Adipocyte (in vitro differentiated cells): ENCODE measurements at regions not wholly inside any gene's neighbourhood (a gene's known extent, or its start where the extent isn't known, plus 50 kb on each side); places are given as distances from the start of the nearest gene placed in this dataset.

Experiments used
- DNase-seq: peaks from one replicate; pipeline ENCODE4 v3.0.0-alpha.2; 2015; ENCODE audit warnings: low read depth
- H3K27me3 ChIP-seq: replicated peaks from 2 replicates; pipeline ENCODE4 v1.7.0; 2013; ENCODE audit warnings: mild to moderate bottlenecking, low read length, moderate library complexity; ENCODE audit not compliant: control insufficient read depth, insufficient read depth
- H3K36me3 ChIP-seq: 2 replicates; pipeline ENCODE4 v1.7.0; 2013; ENCODE audit warnings: low read length, mild to moderate bottlenecking, moderate library complexity; ENCODE audit not compliant: control insufficient read depth, insufficient read depth, severe bottlenecking
- H3K4me1 ChIP-seq: 2 replicates; pipeline ENCODE4 v1.7.0; 2013; ENCODE audit warnings: mild to moderate bottlenecking, low read length, moderate library complexity; ENCODE audit not compliant: control insufficient read depth, insufficient read depth
- H3K4me3 ChIP-seq: 2 replicates; pipeline ENCODE4 v1.7.0; 2013; ENCODE audit warnings: mild to moderate bottlenecking, low read length, moderate library complexity
- H3K9ac ChIP-seq: 2 replicates; pipeline ENCODE4 v1.7.0; 2013; ENCODE audit warnings: mild to moderate bottlenecking, low read length, moderate library complexity
- H3K9me3 ChIP-seq: 2 replicates; pipeline ENCODE4 v1.7.0; 2013; ENCODE audit warnings: mild to moderate bottlenecking, low read length, moderate library complexity; ENCODE audit not compliant: control insufficient read depth

DNA sequence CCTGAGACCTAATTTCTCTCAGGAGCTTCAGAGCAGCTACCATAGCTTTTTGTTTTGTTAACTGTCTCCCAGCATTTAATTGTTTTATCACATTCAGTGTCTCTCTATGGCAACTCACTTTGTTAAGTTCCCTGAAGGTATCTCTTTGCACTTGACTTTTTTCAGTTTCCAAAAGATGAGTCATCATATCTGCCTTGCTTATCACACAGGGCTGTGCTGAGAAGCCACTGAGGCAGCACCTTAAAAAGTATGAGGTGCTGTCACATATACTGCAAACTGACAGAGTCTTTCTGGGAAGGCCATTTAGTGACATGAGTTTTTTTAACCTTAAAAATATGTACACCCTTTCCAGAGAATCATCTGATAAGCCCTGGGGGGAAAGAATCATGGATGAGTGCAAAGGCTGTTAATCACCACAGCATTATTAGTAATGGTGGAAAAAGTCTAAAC lies 56.8 kb downstream of the PPP1R3C start:
- Histone ChIP-seq H3K36me3 (no peaks in the 10 kb centered on the region), H3K4me1 (no peaks in the 10 kb centered on the region), H3K9ac (no peak overlapping the region), H3K4me3 (no peak overlapping the region), H3K9me3 (no peaks in the 10 kb centered on the region), H3K27me3 (no peaks in the 10 kb centered on the region)
- DNase-seq = peak; percentile 13

DNA sequence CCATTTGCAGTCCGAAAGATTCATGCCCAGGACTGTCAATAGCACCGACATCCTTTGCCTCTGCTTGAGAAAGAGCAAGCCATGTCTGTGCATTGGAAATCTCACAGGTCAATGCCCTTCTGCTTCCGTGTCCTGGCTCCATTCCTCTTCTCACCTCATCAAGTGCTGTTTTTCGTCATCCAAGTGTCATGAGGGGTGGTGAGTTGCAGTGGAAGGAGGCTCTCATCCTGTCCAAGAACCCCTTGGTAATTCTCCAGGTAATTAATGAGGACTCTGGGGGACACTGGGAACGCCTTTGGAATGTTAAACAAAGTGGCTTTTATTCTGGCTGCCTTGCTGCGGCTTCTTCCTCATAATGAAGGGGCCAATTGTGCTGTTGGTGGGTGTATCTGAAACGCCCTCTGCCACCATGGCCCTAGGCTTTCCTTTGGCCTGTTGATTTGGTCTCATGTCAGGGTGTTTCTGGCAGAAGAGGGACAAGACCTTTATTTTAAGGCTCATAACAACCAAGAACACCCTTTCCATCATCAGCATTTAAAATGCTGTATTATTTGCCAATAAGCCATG lies 57.7 kb downstream of the PPP1R3C start:
- no peaks in the 10 kb centered on the region for H3K9me3 ChIP-seq
- no peaks in the 10 kb centered on the region for H3K4me1 ChIP-seq
- H3K36me3 ChIP-seq = no peaks in the 10 kb centered on the region
- no peaks in the 10 kb centered on the region for H3K27me3 ChIP-seq
- H3K9ac ChIP-seq = no peak overlapping the region
- DNase-seq = no peak
- no peak overlapping the region for H3K4me3 ChIP-seq

DNA sequence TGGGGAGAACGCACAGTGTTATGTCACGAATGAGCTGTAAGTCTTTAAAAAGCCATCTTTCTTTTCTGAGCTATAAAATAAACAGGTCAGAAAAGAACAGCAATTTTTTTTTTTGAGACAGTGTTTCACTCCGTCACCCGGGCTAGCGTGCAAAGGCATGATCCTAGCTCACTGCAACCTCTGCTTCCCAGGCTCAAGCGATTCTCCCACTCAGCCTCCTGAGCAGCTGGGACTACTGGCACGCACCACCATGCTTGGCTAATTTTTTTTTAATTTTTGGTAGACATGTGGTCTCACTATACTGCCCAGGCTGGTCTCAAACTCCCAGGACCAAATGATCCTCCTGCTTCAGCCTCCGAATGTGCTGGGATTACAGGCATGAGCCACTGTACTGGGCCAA lies 58.6 kb downstream of the PPP1R3C start:
- no peaks in the 10 kb centered on the region for H3K4me1 ChIP-seq
- DNase-seq = no peak
- H3K9ac ChIP-seq = no peak overlapping the region
- no peaks in the 10 kb centered on the region for H3K9me3 ChIP-seq
- no peaks in the 10 kb centered on the region for H3K36me3 ChIP-seq
- H3K27me3 ChIP-seq = no peaks in the 10 kb centered on the region
- no peak overlapping the region for H3K4me3 ChIP-seq

DNA sequence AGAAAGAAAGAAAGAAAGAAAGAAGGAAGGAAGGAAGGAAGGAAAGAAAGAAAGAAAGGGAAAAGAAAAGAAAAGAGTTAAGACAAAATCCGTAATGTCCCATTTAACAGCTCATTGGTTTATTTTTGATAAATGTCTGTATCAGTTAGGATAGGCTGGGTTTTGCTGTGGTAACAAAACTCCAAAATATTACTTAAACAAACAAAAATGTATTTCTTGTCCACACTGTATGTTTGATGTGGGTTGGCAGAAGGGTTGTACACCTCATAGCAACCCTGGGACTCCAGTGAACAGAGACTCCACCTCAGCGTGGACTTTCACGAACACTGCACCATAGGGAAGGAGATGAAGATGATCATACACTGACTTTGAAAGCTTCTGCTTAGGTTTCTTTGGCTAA lies 59.6 kb downstream of the PPP1R3C start:
- no peaks in the 10 kb centered on the region for H3K36me3 ChIP-seq
- no peak for DNase-seq
- no peaks in the 10 kb centered on the region for H3K4me1 ChIP-seq
- H3K9ac ChIP-seq = no peak overlapping the region
- H3K9me3 ChIP-seq = no peaks in the 10 kb centered on the region
- no peak overlapping the region for H3K4me3 ChIP-seq
- H3K27me3 ChIP-seq = no peaks in the 10 kb centered on the region

GRCh38 chr10:91571671-91572070 lies 61.2 kb downstream of the PPP1R3C start:
- no peak overlapping the region for H3K4me3 ChIP-seq
- H3K4me1 ChIP-seq = no peaks in the 10 kb centered on the region
- no peaks in the 10 kb centered on the region for H3K9me3 ChIP-seq
- no peaks in the 10 kb centered on the region for H3K27me3 ChIP-seq
- peak; percentile 25 for DNase-seq
- no peaks in the 10 kb centered on the region for H3K36me3 ChIP-seq
- no peak overlapping the region for H3K9ac ChIP-seq

- DNase-seq = no peak
These were observed 62.7 kb downstream of the PPP1R3C start for GRCh38 chr10:91570220-91570619.

GRCh38 chr10:91569522-91569921 lies 63.3 kb downstream of the PPP1R3C start:
- Histone ChIP-seq H3K36me3 (no peaks in the 10 kb centered on the region), H3K27me3 (no peaks in the 10 kb centered on the region), H3K4me1 (no peaks in the 10 kb centered on the region), H3K4me3 (no peak overlapping the region), H3K9ac (no peak overlapping the region), H3K9me3 (no peaks in the 10 kb centered on the region)
- no peak for DNase-seq

More at GRCh38 chr10:91570220-91570619, 62.7 kb downstream of the PPP1R3C start:
- H3K36me3 ChIP-seq = no peaks in the 10 kb centered on the region
- no peak overlapping the region for H3K4me3 ChIP-seq
- no peak overlapping the region for H3K9ac ChIP-seq
- H3K9me3 ChIP-seq = no peaks in the 10 kb centered on the region
- H3K4me1 ChIP-seq = no peaks in the 10 kb centered on the region
- H3K27me3 ChIP-seq = no peaks in the 10 kb centered on the region

DNA sequence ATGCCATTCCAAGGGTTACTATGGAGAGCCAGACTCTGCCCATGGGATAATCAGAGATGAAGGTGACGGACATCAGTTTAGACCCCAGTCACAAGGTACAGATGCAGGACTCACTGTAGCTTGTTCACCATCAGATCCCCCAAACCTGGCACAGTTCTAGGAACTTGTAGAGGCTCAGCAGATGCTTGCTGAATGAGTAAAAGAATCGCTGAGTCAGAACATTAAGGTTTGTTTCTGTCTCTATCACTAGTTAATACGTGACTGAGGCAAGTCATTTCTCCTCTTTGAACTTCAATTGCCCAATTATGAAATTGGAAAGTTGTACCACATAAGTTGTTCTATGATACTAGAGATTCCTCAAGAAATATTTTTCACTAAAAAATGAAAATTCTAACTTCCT lies 65.1 kb downstream of the PPP1R3C start:
- H3K27me3 ChIP-seq = no peaks in the 10 kb centered on the region
- no peaks in the 10 kb centered on the region for H3K36me3 ChIP-seq
- no peaks in the 10 kb centered on the region for H3K4me1 ChIP-seq
- no peak overlapping the region for H3K4me3 ChIP-seq
- no peak for DNase-seq
- no peak overlapping the region for H3K9ac ChIP-seq
- no peaks in the 10 kb centered on the region for H3K9me3 ChIP-seq

DNA sequence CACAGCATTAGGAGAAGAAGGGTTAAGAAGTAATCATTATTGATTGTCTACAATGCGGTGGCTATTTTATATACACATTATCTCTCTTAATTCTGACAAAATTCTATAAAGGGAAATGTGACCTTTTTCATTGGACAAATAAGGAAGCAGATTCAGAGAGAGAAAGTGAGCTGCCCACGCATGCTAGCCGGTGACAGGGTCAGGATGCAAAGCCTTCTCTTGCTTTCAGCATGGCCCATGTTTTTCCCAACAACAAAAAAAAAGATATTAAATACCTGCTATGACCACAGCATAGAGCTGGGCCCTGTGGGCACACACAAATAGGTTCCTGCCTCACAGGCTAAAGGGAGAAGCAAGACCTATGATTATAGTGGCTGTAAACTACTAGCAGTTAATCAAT lies 66.8 kb downstream of the PPP1R3C start:
- Histone ChIP-seq H3K27me3 (no peaks in the 10 kb centered on the region), H3K4me1 (peaks cover 3% of the 10 kb centered on the region), H3K36me3 (no peaks in the 10 kb centered on the region), H3K9me3 (no peaks in the 10 kb centered on the region), H3K4me3 (no peak overlapping the region), H3K9ac (no peak overlapping the region)
- no peak for DNase-seq

DNA sequence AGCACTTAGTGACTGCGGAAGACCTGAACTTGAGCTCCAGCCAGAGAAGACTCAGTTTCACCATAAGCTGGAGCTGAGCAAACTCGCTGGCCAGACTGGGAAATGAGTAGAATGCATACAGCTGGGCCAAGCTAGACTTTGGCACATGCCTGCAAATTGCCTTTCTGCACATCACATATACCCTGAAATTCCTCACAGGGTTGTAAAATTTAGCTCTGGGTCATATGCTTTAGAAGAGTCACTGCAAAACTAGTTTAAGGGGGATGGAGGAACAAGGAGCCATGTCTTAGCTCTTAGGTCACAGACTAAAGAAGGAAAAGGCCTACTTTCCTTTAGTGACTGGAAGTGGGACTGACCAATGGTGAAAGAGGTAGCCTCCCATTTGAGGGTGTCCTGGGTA lies 67.6 kb downstream of the PPP1R3C start:
- H3K4me3 ChIP-seq = no peak overlapping the region
- no peak overlapping the region for H3K9ac ChIP-seq
- H3K4me1 ChIP-seq = peaks cover 6% of the 10 kb centered on the region
- H3K27me3 ChIP-seq = no peaks in the 10 kb centered on the region
- no peaks in the 10 kb centered on the region for H3K36me3 ChIP-seq
- no peak for DNase-seq
- no peaks in the 10 kb centered on the region for H3K9me3 ChIP-seq

DNA sequence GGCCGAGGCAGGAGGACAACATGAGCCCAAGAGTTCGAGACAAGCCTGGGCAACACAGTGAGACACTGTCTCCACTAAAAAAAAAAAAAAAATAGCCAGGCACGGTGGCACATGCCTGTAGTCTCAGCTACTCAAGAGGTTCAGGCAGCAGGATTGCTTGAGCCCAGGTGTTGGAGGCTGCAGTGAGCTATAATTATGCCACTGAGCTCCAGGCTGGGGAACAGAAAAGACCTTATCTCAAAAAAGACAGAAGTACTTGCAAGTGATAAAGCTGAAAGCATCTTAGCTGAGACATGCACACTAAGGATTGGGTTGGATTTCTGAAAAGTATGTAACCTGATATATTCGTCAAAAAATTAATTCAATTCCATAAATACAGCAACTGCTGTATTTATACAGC lies 68.4 kb downstream of the PPP1R3C start:
- H3K4me1 ChIP-seq = peaks cover 6% of the 10 kb centered on the region

More for the DNA sequence above, 68.4 kb downstream of the PPP1R3C start:
- H3K9me3 ChIP-seq = no peaks in the 10 kb centered on the region
- no peaks in the 10 kb centered on the region for H3K36me3 ChIP-seq
- H3K27me3 ChIP-seq = no peaks in the 10 kb centered on the region
- no peak for DNase-seq
- H3K9ac ChIP-seq = no peak overlapping the region
- H3K4me3 ChIP-seq = no peak overlapping the region
